ENCODE measurements at regions not wholly inside any gene's neighbourhood (a gene's known extent, or its start where the extent isn't known, plus 50 kb on each side); places are given as distances from the start of the nearest gene placed in this dataset.

GRCh38 chr11:115100706-115101105 lies 403.5 kb downstream of the CADM1 start:
- no peak for TF ChIP-seq CTCF (IDR thresholded peaks at IDR 0.05)
- TF ChIP-seq EZH2 (IDR thresholded peaks at IDR 0.05) = no peak
- TF ChIP-seq EZH2phosphoT487 (IDR thresholded peaks at IDR 0.05) = no peak

Measured in neural progenitor cell (in vitro differentiated cells).